ENCODE measurements at regions not wholly inside any gene's neighbourhood (a gene's known extent, or its start where the extent isn't known, plus 50 kb on each side); places are given as distances from the start of the nearest gene placed in this dataset.

DNA sequence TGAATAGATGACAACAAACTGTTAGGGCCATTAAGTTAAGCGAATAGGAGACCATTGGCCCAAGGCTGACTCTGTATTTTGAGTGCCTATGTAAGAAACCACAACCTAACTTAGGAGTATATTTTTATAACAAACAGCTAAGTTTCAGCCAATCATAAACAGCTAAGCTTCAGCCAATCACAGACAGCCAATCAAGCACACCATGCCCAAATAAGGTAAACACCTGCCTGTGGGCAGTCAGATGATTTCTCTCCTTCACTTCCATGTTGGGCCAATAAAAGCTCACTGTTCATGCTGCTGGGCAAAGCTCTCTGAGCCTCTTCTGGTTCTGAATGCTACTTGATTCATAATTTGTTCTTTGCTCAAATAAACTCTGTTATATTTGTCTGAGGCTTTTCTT, 344.6 kb downstream of the BTG1 start:
- TF ChIP-seq, protein P1, sequence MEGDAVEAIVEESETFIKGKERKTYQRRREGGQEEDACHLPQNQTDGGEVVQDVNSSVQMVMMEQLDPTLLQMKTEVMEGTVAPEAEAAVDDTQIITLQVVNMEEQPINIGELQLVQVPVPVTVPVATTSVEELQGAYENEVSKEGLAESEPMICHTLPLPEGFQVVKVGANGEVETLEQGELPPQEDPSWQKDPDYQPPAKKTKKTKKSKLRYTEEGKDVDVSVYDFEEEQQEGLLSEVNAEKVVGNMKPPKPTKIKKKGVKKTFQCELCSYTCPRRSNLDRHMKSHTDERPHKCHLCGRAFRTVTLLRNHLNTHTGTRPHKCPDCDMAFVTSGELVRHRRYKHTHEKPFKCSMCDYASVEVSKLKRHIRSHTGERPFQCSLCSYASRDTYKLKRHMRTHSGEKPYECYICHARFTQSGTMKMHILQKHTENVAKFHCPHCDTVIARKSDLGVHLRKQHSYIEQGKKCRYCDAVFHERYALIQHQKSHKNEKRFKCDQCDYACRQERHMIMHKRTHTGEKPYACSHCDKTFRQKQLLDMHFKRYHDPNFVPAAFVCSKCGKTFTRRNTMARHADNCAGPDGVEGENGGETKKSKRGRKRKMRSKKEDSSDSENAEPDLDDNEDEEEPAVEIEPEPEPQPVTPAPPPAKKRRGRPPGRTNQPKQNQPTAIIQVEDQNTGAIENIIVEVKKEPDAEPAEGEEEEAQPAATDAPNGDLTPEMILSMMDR (IDR thresholded peaks at IDR 0.05; ENCODE audit: poor library complexity), result no peak
- TF ChIP-seq EZH2phosphoT487 (IDR thresholded peaks at IDR 0.05; ENCODE audit: low read depth, severe bottlenecking, unreplicated experiment), result no peak
- no peak for TF ChIP-seq EZH2 (IDR thresholded peaks at IDR 0.05; ENCODE audit: borderline replicate concordance)

Data from hepatocyte (in vitro differentiated cells).